IgD-negative memory B cell (primary cell): ENCODE measurements at regions not wholly inside any gene's neighbourhood (a gene's known extent, or its start where the extent isn't known, plus 50 kb on each side); places are given as distances from the start of the nearest gene placed in this dataset.

Experiments used
- H3K27ac Mint-ChIP-seq, 3 donors: one replicate each; pipeline ENCODE4 v1.8.0; 2020 to 2022; ENCODE audit warnings: mild to moderate bottlenecking in 3 of 3, mixed read lengths in 3 of 3, moderate library complexity in 1 of 3
- H3K27me3 Mint-ChIP-seq: one replicate; pipeline ENCODE4 v1.8.0; 2021; ENCODE audit warnings: mixed read lengths
- H3K36me3 Mint-ChIP-seq: one replicate; pipeline ENCODE4 v1.8.0; 2020; ENCODE audit warnings: mild to moderate bottlenecking, mixed read lengths
- H3K4me1 Mint-ChIP-seq, 3 donors: one replicate each; pipeline ENCODE4 v1.8.0; 2020 to 2022; ENCODE audit warnings: mixed read lengths in 3 of 3, mild to moderate bottlenecking in 1 of 3
- H3K4me3 Mint-ChIP-seq, 4 donors: one replicate each; pipeline ENCODE4 v1.8.0; 2020 to 2022; ENCODE audit warnings: mild to moderate bottlenecking in 4 of 4, mixed read lengths in 4 of 4, moderate library complexity in 3 of 4
- H3K9me3 Mint-ChIP-seq, 3 donors: one replicate each; pipeline ENCODE4 v1.8.0; 2020 to 2021; ENCODE audit warnings: mixed read lengths in 3 of 3, mild to moderate bottlenecking in 1 of 3

GRCh38 chr11:26026078-26026477 is 305.9 kb upstream of the ANO3 start:
- Mint-ChIP-seq H3K9me3 (no peaks in the 10 kb centered on the region), H3K27ac (no peak overlapping the region), H3K36me3 (no peaks in the 10 kb centered on the region), H3K4me1 (peaks cover 0 to 2% (median 0%) of the 10 kb centered on the region in 3 donors), H3K4me3 (no peak overlapping the region), H3K27me3 (no peaks in the 10 kb centered on the region)

DNA sequence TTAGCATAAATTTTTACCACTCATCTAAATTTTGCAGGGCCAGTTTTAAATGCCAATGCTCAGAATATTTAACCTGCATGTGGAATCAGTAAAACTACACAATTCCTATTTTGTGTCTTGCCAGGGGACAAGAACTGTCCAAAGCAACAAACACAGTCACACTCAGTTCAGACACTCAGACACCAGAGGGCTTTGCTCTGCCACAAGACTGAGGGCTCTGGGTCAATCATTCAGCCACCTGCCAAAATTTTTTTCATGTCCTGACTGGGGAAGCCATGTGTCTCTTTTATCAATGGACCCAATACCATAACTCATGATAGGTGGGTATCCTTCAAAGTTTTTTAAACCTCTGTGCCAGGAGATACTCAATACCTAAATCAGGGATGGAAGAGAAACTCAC is 304.0 kb upstream of the ANO3 start:
- Mint-ChIP-seq H3K27me3 (no peaks in the 10 kb centered on the region), H3K36me3 (no peaks in the 10 kb centered on the region), H3K9me3 (no peaks in the 10 kb centered on the region), H3K4me1 (peaks cover 0 to 2% (median 0%) of the 10 kb centered on the region in 3 donors), H3K4me3 (no peak overlapping the region), H3K27ac (no peak overlapping the region)

DNA sequence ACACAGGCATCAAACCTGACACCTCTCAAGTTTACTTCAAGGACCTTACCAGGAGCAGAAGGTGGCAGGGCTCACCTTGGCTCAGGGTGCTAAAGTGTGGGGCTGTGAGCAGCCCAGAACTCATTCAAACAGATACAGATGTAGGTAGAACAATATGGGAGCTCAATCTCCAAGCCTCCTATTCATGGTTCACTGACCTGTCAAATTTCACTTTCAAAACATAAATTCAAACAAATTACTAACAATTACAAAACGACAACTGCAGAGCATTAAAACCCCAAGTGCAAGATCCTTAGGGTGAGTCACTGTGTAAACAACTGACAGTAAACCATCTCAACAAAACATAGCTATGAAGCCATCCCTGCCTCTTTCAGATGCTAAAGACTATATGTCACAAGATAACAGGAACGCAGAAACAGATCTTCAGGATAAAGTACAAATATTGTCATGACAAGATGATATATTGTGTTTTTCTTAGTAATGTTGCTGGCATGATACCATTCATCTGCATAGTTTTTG is 303.5 kb upstream of the ANO3 start:
- H3K9me3 Mint-ChIP-seq: no peaks in the 10 kb centered on the region
- H3K27ac Mint-ChIP-seq: no peak overlapping the region
- H3K27me3 Mint-ChIP-seq: no peaks in the 10 kb centered on the region
- H3K36me3 Mint-ChIP-seq: no peaks in the 10 kb centered on the region
- peaks cover 0 to 2% (median 0%) of the 10 kb centered on the region in 3 donors for H3K4me1 Mint-ChIP-seq
- no peak overlapping the region for H3K4me3 Mint-ChIP-seq

GRCh38 chr11:26030399-26030798 is 301.5 kb upstream of the ANO3 start:
- no peak overlapping the region for H3K4me3 Mint-ChIP-seq
- no peak overlapping the region for H3K27ac Mint-ChIP-seq
- no peaks in the 10 kb centered on the region for H3K36me3 Mint-ChIP-seq
- H3K9me3 Mint-ChIP-seq: peaks cover 0 to 4% (median 0%) of the 10 kb centered on the region in 3 donors
- no peaks in the 10 kb centered on the region for H3K27me3 Mint-ChIP-seq
- H3K4me1 Mint-ChIP-seq: peaks cover 0 to 2% (median 0%) of the 10 kb centered on the region in 3 donors

DNA sequence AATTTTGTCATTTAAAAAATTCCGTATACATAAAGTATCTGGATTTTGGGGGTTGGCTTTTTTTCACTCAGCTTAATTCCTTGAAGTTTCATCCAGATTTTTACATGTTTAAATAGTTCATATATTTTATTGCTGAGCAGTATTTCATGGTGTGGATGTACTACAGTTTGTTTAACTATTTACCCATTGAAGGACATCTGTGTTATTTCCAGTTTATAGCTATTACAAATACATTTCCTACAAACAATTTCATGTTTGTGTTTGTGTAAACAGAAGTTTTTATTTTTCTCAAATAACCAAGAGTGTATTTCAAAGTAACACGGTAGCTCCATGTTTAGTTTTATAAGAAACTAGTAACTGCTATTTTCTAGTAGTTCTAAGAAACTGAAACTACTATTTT is 299.7 kb upstream of the ANO3 start:
- peaks cover 0 to 4% (median 0%) of the 10 kb centered on the region in 3 donors for H3K9me3 Mint-ChIP-seq
- no peaks in the 10 kb centered on the region for H3K4me1 Mint-ChIP-seq
- no peaks in the 10 kb centered on the region for H3K36me3 Mint-ChIP-seq
- no peak overlapping the region for H3K4me3 Mint-ChIP-seq
- H3K27me3 Mint-ChIP-seq: no peaks in the 10 kb centered on the region
- no peak overlapping the region for H3K27ac Mint-ChIP-seq

DNA sequence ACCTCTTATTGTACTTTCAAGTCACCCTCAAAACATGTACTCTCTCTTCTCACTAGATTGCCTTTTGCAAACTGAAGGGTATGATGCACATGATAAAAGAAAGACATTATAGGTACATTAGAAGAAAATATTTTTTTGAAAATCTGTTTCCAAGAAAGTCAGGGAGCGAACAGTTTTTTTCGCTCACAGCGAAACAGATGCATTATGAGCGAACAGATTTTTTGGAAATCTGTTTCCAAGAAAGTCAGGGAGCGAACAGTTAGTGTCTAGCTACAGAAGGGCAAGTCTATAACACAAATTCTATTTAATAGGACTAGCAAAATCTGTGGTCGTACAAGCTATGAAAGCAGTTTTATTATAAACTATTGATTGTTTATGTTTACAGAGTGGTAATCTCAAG is 296.2 kb upstream of the ANO3 start:
- Mint-ChIP-seq H3K27ac (no peak overlapping the region), H3K4me3 (no peak overlapping the region), H3K36me3 (no peaks in the 10 kb centered on the region), H3K9me3 (peaks cover 0 to 4% (median 0%) of the 10 kb centered on the region in 3 donors), H3K4me1 (no peaks in the 10 kb centered on the region), H3K27me3 (no peaks in the 10 kb centered on the region)

DNA sequence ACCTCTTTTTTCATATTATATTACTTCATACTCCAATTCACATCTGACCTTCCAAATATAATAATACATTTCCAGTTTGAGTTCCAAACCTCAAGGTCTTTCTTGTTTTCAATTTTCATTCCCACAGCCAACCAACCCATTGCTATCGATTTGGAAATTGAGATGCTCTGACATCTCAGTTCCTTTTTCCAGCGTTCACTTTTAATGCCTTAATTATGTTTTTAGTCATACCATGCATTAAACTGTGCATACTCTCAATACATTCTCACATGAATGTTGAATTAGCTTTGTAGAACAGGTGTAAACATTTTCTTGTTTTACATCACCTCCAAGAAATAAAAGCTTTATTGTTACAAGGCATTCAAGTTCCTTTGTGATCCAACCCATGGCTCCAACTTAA is 294.2 kb upstream of the ANO3 start:
- peaks cover 0 to 4% (median 0%) of the 10 kb centered on the region in 3 donors for H3K9me3 Mint-ChIP-seq
- no peaks in the 10 kb centered on the region for H3K36me3 Mint-ChIP-seq
- H3K4me3 Mint-ChIP-seq: no peak overlapping the region
- H3K4me1 Mint-ChIP-seq: no peaks in the 10 kb centered on the region
- H3K27ac Mint-ChIP-seq: no peak overlapping the region
- H3K27me3 Mint-ChIP-seq: no peaks in the 10 kb centered on the region

DNA sequence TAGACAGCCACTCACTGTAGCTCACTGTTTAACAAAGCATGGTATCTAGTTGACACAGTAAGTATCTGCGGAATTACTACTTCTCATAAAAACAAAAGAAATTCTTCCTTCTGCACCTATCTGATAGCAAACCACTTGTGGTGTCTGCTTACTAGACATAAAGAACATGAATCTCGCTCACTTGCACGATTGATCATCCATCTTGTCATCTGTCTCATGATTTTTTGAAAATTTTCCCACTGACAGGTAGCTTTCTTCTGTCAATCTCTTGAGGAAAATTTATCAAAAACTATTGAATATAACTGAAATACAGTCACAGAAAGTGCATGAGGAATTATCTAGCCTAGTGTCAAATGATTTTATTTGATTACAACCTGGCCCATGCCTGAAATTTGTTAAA is 291.6 kb upstream of the ANO3 start:
- no peak overlapping the region for H3K27ac Mint-ChIP-seq
- H3K4me3 Mint-ChIP-seq: no peak overlapping the region
- H3K4me1 Mint-ChIP-seq: peaks cover 5 to 7% (median 5%) of the 10 kb centered on the region in 3 donors
- no peaks in the 10 kb centered on the region for H3K27me3 Mint-ChIP-seq
- H3K9me3 Mint-ChIP-seq: no peaks in the 10 kb centered on the region
- no peaks in the 10 kb centered on the region for H3K36me3 Mint-ChIP-seq

DNA sequence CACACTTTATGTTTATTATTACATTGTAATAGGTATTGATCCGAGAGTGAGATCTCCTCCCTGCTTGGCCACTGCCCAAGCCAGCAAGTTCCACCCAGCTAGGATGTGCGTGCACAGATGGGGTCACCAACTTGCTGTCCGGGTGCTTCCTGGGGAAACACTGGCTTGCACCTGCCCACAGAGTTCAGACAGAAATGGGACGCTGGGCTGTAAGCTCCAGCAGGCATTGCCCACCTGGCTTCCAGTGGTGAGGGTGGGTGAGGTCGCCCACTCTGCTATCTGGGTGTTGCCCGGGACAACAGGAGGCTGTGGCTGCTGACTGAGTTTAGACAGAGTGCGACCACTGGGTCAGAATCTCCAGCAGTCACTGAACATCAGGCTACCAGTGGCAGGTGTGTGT is 289.8 kb upstream of the ANO3 start:
- Mint-ChIP-seq H3K4me3 (no peak overlapping the region), H3K9me3 (no peaks in the 10 kb centered on the region), H3K4me1 (peaks cover 5 to 7% (median 5%) of the 10 kb centered on the region in 3 donors), H3K27me3 (no peaks in the 10 kb centered on the region), H3K36me3 (no peaks in the 10 kb centered on the region), H3K27ac (no peak overlapping the region)

- peaks cover 5 to 7% (median 6%) of the 10 kb centered on the region in 3 donors for H3K4me1 Mint-ChIP-seq
- H3K27me3 Mint-ChIP-seq: no peaks in the 10 kb centered on the region
- no peak overlapping the region for H3K27ac Mint-ChIP-seq
- H3K4me3 Mint-ChIP-seq: peak overlapping the region in 1 of 4 donors; percentile 2
- no peaks in the 10 kb centered on the region for H3K36me3 Mint-ChIP-seq
- no peaks in the 10 kb centered on the region for H3K9me3 Mint-ChIP-seq
Observed at GRCh38 chr11:26043665-26044064, 288.3 kb upstream of the ANO3 start.

GRCh38 chr11:26044389-26044788 is 287.5 kb upstream of the ANO3 start:
- Mint-ChIP-seq H3K4me1 (peaks cover 5 to 7% (median 6%) of the 10 kb centered on the region in 3 donors), H3K27me3 (no peaks in the 10 kb centered on the region), H3K27ac (no peak overlapping the region), H3K36me3 (no peaks in the 10 kb centered on the region), H3K9me3 (no peaks in the 10 kb centered on the region), H3K4me3 (no peak overlapping the region)

GRCh38 chr11:26045082-26045481 is 286.8 kb upstream of the ANO3 start:
- no peaks in the 10 kb centered on the region for H3K9me3 Mint-ChIP-seq
- H3K4me3 Mint-ChIP-seq: no peak overlapping the region
- H3K27ac Mint-ChIP-seq: no peak overlapping the region
- H3K4me1 Mint-ChIP-seq: peaks cover 5 to 7% (median 6%) of the 10 kb centered on the region in 3 donors
- H3K27me3 Mint-ChIP-seq: no peaks in the 10 kb centered on the region
- no peaks in the 10 kb centered on the region for H3K36me3 Mint-ChIP-seq

DNA sequence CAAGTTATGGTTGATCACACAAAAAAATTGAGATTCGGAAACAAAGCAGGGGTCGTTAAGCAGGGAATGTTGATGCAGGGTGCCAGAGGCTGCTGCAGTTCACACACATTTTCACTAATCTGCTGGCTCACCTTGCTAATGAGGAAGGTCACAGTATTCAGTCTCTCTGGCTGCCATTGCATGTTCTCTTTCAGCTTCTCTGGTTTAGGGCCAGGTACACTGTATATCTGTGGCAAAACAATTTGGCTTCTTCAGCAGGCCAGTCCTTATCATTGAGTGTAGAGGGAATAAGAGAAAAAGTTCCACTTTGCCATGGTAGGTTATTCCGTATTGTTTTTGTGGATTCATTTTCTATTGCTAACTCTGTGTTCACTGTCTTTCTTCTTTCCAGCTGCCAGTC is 283.7 kb upstream of the ANO3 start:
- H3K9me3 Mint-ChIP-seq: no peaks in the 10 kb centered on the region

GRCh38 chr11:26053966-26054365 is 278.0 kb upstream of the ANO3 start:
- Mint-ChIP-seq H3K27me3 (no peaks in the 10 kb centered on the region), H3K4me1 (peaks cover 0 to 2% (median 0%) of the 10 kb centered on the region in 3 donors), H3K9me3 (no peaks in the 10 kb centered on the region), H3K4me3 (no peak overlapping the region), H3K36me3 (peaks cover 4% of the 10 kb centered on the region), H3K27ac (no peak overlapping the region)

More for the DNA sequence above, 283.7 kb upstream of the ANO3 start:
- Mint-ChIP-seq H3K4me1 (peaks cover 5 to 7% (median 6%) of the 10 kb centered on the region in 3 donors), H3K4me3 (no peak overlapping the region), H3K36me3 (peaks cover 2% of the 10 kb centered on the region), H3K27me3 (no peaks in the 10 kb centered on the region), H3K27ac (no peak overlapping the region)

DNA sequence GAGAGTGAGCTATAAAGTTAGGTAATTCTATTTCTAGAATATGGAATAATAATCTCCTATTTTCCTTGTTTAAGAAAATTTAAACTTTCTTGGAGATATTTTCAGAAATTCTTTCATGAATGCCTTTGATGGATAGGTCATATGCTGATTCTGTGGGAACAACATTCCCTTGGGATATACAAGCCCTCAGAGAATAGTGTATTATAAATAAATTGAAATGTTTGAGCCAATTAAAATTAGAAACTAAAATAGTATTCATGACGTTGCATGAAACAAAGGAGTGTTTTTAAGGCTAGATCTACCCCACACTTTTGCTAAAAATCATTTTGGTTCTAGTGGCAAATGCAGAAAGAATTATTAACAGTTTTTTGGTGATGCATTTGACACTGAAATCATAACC is 269.3 kb upstream of the ANO3 start:
- Mint-ChIP-seq H3K9me3 (peaks cover 0 to 1% (median 0%) of the 10 kb centered on the region in 3 donors), H3K27ac (no peak overlapping the region), H3K27me3 (no peaks in the 10 kb centered on the region), H3K36me3 (peaks cover 1% of the 10 kb centered on the region), H3K4me1 (peaks cover 2 to 16% (median 14%) of the 10 kb centered on the region in 3 donors), H3K4me3 (no peak overlapping the region)

DNA sequence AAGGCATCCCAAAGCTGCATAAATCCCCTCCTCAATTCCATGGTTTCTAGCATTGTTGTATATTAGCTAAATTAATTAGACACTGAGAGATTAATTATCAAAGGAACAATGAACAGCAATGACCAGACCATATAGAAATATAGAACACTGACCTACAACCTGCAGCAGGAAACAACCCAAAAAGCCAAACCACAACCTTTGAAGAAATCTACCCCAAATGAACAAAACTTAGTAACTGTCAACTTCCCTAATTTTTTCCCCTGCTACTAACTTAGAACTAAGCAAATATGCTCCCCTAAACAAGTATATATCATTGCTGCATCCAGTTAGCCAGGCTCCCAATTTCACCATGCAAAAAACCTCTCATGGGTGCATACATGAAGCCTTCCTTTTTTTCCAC is 268.0 kb upstream of the ANO3 start:
- peaks cover 0 to 16% (median 14%) of the 10 kb centered on the region in 3 donors for H3K4me1 Mint-ChIP-seq
- no peak overlapping the region for H3K4me3 Mint-ChIP-seq
- H3K27ac Mint-ChIP-seq: no peak overlapping the region
- peaks cover 1% of the 10 kb centered on the region for H3K36me3 Mint-ChIP-seq
- peaks cover 0 to 2% (median 1%) of the 10 kb centered on the region in 3 donors for H3K9me3 Mint-ChIP-seq
- no peaks in the 10 kb centered on the region for H3K27me3 Mint-ChIP-seq
